ENCODE measurements at regions not wholly inside any gene's neighbourhood (a gene's known extent, or its start where the extent isn't known, plus 50 kb on each side); places are given as distances from the start of the nearest gene placed in this dataset.

- TF ChIP-seq CTCF (conservative IDR thresholded peaks at IDR 0.05; ENCODE audit: low read depth in 2 of 2) = no peak
- no peak for TF ChIP-seq EZH2phosphoT487 (IDR thresholded peaks at IDR 0.05; ENCODE audit: unreplicated experiment)
- TF ChIP-seq CREB1 (CRISPR knock-in tag; IDR thresholded peaks at IDR 0.05; ENCODE audit: low read depth) = no peak
- TF ChIP-seq JUNB (IDR thresholded peaks at IDR 0.05; ENCODE audit: unreplicated experiment) = no peak
- TF ChIP-seq STAT1 (IDR thresholded peaks at IDR 0.05; ENCODE audit: unreplicated experiment) = no peak
- TF ChIP-seq, protein P1, sequence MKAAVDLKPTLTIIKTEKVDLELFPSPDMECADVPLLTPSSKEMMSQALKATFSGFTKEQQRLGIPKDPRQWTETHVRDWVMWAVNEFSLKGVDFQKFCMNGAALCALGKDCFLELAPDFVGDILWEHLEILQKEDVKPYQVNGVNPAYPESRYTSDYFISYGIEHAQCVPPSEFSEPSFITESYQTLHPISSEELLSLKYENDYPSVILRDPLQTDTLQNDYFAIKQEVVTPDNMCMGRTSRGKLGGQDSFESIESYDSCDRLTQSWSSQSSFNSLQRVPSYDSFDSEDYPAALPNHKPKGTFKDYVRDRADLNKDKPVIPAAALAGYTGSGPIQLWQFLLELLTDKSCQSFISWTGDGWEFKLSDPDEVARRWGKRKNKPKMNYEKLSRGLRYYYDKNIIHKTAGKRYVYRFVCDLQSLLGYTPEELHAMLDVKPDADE (IDR thresholded peaks at IDR 0.05) = no peak
These were observed 315.8 kb downstream of the MAF start (continued) for GRCh38 chr16:79284766-79285165.

- Mint-ChIP-seq H3K27ac (no peak overlapping the region), H3K4me3 (no peak overlapping the region), H3K36me3 (ENCODE audit: low read depth) (no peaks in the 10 kb centered on the region), H3K27me3 (ENCODE audit: insufficient read depth, low read depth, poor library complexity) (peaks cover 3% of the 10 kb centered on the region), H3K9me3 (no peaks in the 10 kb centered on the region), H3K4me1 (peaks cover 23% of the 10 kb centered on the region)
- no peak overlapping the region for H3K4me2 ChIP-seq
- no peak overlapping the region for H3K4me3 ChIP-seq
- no peak for ATAC-seq
- no peak for DNase-seq (ENCODE audit: low spot score)
- no peaks in the 10 kb centered on the region for H3K36me3 ChIP-seq (ENCODE audit: insufficient read depth)
- H3K4me1 ChIP-seq (ENCODE audit: insufficient read depth) = peaks cover 18% of the 10 kb centered on the region
- no peaks in the 10 kb centered on the region; the same call in 1 of the 2 replicates for H3K9me2 ChIP-seq (ENCODE audit: insufficient read depth)
- no peaks in the 10 kb centered on the region for H3K27me3 ChIP-seq (ENCODE audit: insufficient read depth)
- no peaks in the 10 kb centered on the region for H4K20me1 ChIP-seq (replicated peaks; ENCODE audit: insufficient read depth)
- no peaks in the 10 kb centered on the region for H3F3A ChIP-seq (replicated peaks; ENCODE audit: low read depth)
- no peak overlapping the region for H3K27ac ChIP-seq (ENCODE audit: low read depth)
- no peak overlapping the region for H2AFZ ChIP-seq
- no peaks in the 10 kb centered on the region for H3K79me2 ChIP-seq (replicated peaks; ENCODE audit: insufficient read depth)
- TF ChIP-seq ZNF462 (CRISPR knock-in tag; IDR thresholded peaks at IDR 0.05) = no peak
- TF ChIP-seq, protein P2, sequence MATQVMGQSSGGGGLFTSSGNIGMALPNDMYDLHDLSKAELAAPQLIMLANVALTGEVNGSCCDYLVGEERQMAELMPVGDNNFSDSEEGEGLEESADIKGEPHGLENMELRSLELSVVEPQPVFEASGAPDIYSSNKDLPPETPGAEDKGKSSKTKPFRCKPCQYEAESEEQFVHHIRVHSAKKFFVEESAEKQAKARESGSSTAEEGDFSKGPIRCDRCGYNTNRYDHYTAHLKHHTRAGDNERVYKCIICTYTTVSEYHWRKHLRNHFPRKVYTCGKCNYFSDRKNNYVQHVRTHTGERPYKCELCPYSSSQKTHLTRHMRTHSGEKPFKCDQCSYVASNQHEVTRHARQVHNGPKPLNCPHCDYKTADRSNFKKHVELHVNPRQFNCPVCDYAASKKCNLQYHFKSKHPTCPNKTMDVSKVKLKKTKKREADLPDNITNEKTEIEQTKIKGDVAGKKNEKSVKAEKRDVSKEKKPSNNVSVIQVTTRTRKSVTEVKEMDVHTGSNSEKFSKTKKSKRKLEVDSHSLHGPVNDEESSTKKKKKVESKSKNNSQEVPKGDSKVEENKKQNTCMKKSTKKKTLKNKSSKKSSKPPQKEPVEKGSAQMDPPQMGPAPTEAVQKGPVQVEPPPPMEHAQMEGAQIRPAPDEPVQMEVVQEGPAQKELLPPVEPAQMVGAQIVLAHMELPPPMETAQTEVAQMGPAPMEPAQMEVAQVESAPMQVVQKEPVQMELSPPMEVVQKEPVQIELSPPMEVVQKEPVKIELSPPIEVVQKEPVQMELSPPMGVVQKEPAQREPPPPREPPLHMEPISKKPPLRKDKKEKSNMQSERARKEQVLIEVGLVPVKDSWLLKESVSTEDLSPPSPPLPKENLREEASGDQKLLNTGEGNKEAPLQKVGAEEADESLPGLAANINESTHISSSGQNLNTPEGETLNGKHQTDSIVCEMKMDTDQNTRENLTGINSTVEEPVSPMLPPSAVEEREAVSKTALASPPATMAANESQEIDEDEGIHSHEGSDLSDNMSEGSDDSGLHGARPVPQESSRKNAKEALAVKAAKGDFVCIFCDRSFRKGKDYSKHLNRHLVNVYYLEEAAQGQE (IDR thresholded peaks at IDR 0.05; ENCODE audit: unreplicated experiment) = no peak
- TF ChIP-seq EZH2 (IDR thresholded peaks at IDR 0.05; ENCODE audit: low read depth, unreplicated experiment) = no peak
- no peak for TF ChIP-seq JUNB (IDR thresholded peaks at IDR 0.05; ENCODE audit: unreplicated experiment)
- TF ChIP-seq CREB1 (CRISPR knock-in tag; IDR thresholded peaks at IDR 0.05; ENCODE audit: low read depth) = no peak
- TF ChIP-seq ZNF114 (CRISPR knock-in tag; IDR thresholded peaks at IDR 0.05) = no peak
- no peak for TF ChIP-seq POLR2AphosphoS5 (IDR thresholded peaks at IDR 0.05; ENCODE audit: low read depth)
- no peak for TF ChIP-seq NANOG (IDR thresholded peaks at IDR 0.05; ENCODE audit: borderline replicate concordance)
These were observed 317.0 kb downstream of the MAF start for GRCh38 chr16:79283578-79283977.
